GM18951 (cell line): ENCODE measurements at regions not wholly inside any gene's neighbourhood (a gene's known extent, or its start where the extent isn't known, plus 50 kb on each side); places are given as distances from the start of the nearest gene placed in this dataset.
"Not testable (repeated sequence)": the region's sequence is repeated elsewhere in the genome, so short reads cannot be mapped to it uniquely, and the experiment has no call there.

Experiments
- POLR2A ChIP-seq: IDR thresholded peaks from 4 replicates; pipeline ENCODE4 v1.6.1; 2011; ENCODE audit warnings: mild to moderate bottlenecking; ENCODE audit not compliant: insufficient read length, insufficient read depth; ENCODE audit errors: extremely low read depth
- in situ Hi-C: fragments of 300-500 bp; cut with MboI; formaldehyde crosslinking; loops from one replicate; pipeline ENCODE4 v1.12.0; 2022; ENCODE audit warnings: low sequenced_read_pairs, mixed read lengths, inconsistent platforms; ENCODE audit not compliant: unreplicated experiment

GRCh38 chr12:91478500-91478899 is 295.9 kb upstream of the DCN start:
- in situ Hi-C loops, result no loop called here

GRCh38 chr12:91467686-91468085 is 285.1 kb upstream of the DCN start:
- no peak for TF ChIP-seq POLR2A
- in situ Hi-C loops, result no loop called here

More at GRCh38 chr12:91478500-91478899, 295.9 kb upstream of the DCN start:
- no peak for TF ChIP-seq POLR2A

- in situ Hi-C loops, result no loop called here
Measured at GRCh38 chr12:91461061-91461460, 278.4 kb upstream of the DCN start.

GRCh38 chr12:91460469-91460868 is 277.9 kb upstream of the DCN start:
- no peak for TF ChIP-seq POLR2A
- in situ Hi-C loops, result no loop called here

More at GRCh38 chr12:91461061-91461460, 278.4 kb upstream of the DCN start:
- TF ChIP-seq POLR2A, result no peak

- in situ Hi-C loops, result no loop called here
- TF ChIP-seq POLR2A, result no peak
Measured at GRCh38 chr12:91455321-91455720, 272.7 kb upstream of the DCN start.

- no peak for TF ChIP-seq POLR2A
- in situ Hi-C loops, result no loop called here
Measured at GRCh38 chr12:91454179-91454578, 271.6 kb upstream of the DCN start.

GRCh38 chr12:91452464-91452863 is 269.8 kb upstream of the DCN start:
- in situ Hi-C loops, result not testable (repeated sequence)

GRCh38 chr12:91441993-91442952 is 259.7 kb upstream of the DCN start:
- TF ChIP-seq POLR2A, result no peak
- in situ Hi-C loops, result no loop called here

- in situ Hi-C loops, result no loop called here
- no peak for TF ChIP-seq POLR2A
Measured at GRCh38 chr12:91441246-91441645, 258.6 kb upstream of the DCN start.

- TF ChIP-seq POLR2A, result no peak
- in situ Hi-C loops, result no loop called here
Measured at GRCh38 chr12:91434081-91434480, 251.5 kb upstream of the DCN start.

- no peak for TF ChIP-seq POLR2A
- in situ Hi-C loops, result no loop called here
Measured at GRCh38 chr12:91432755-91433154, 250.1 kb upstream of the DCN start.

GRCh38 chr12:91432089-91432488 is 249.5 kb upstream of the DCN start:
- TF ChIP-seq POLR2A, result no peak
- in situ Hi-C loops, result no loop called here

GRCh38 chr12:91424506-91424905 is 241.9 kb upstream of the DCN start:
- in situ Hi-C loops, result no loop called here
- no peak for TF ChIP-seq POLR2A

- TF ChIP-seq POLR2A, result no peak
- in situ Hi-C loops, result no loop called here
Measured at GRCh38 chr12:91423693-91424050, 241.1 kb upstream of the DCN start.
